Esophagus squamous epithelium (tissue), 4 donors: ENCODE measurements at regions not wholly inside any gene's neighbourhood (a gene's known extent, or its start where the extent isn't known, plus 50 kb on each side); places are given as distances from the start of the nearest gene placed in this dataset.

Experiments used
- POLR2A ChIP-seq, 4 donors: fragments of 450-650 bp; IDR thresholded peaks; one replicate each; pipeline ENCODE4 v1.6.1; 2017; ENCODE audit warnings: antibody characterized with exemption in 4 of 4, mild to moderate bottlenecking in 4 of 4, moderate library complexity in 3 of 4
- TF ChIP-seq, protein P1 (sequence below), 6 experiments: fragments of 450-650 bp in 4 of 6; fragments of 200-600 bp in 2 of 6; sonication (generic) in 2 of 6; IDR thresholded peaks; one replicate each; pipeline ENCODE4 v1.5.1; 2016 to 2019; ENCODE audit warnings: antibody characterized with exemption in 6 of 6, mild to moderate bottlenecking in 4 of 6, moderate library complexity in 4 of 6

DNA sequence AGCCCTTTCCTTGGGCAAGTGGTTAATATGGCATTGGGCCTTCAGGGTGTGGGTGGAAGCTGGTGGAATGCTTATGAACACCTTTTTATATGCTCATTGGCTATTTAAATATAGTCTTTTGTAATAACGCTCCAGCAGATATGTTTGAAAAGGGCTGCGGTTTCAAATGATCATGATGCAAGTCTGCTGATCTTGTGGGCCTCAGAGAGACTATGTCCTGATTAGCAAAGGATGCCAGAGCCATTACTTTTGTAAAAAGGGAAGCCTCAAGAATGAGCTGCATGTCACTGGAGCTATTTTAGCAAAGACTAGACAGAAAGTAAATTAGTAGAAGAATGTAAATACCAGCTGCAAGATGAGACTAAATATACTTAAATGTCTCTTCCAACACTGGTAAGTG lies 200.5 kb downstream of the GXYLT1 start:
- TF ChIP-seq, protein P1, sequence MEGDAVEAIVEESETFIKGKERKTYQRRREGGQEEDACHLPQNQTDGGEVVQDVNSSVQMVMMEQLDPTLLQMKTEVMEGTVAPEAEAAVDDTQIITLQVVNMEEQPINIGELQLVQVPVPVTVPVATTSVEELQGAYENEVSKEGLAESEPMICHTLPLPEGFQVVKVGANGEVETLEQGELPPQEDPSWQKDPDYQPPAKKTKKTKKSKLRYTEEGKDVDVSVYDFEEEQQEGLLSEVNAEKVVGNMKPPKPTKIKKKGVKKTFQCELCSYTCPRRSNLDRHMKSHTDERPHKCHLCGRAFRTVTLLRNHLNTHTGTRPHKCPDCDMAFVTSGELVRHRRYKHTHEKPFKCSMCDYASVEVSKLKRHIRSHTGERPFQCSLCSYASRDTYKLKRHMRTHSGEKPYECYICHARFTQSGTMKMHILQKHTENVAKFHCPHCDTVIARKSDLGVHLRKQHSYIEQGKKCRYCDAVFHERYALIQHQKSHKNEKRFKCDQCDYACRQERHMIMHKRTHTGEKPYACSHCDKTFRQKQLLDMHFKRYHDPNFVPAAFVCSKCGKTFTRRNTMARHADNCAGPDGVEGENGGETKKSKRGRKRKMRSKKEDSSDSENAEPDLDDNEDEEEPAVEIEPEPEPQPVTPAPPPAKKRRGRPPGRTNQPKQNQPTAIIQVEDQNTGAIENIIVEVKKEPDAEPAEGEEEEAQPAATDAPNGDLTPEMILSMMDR (IDR thresholded peaks at IDR 0.05): no peak
- no peak for TF ChIP-seq POLR2A (IDR thresholded peaks at IDR 0.05)
